GM10266 (cell line): ENCODE measurements at regions not wholly inside any gene's neighbourhood (a gene's known extent, or its start where the extent isn't known, plus 50 kb on each side); places are given as distances from the start of the nearest gene placed in this dataset.
"Not testable (repeated sequence)": the region's sequence is repeated elsewhere in the genome, so short reads cannot be mapped to it uniquely, and the experiment has no call there.

ENCODE experiments used
- DNase-seq: peaks from one replicate; pipeline ENCODE4 v3.0.0; 2012; ENCODE audit errors: extremely low spot score
- TF ChIP-seq, protein P1 (sequence below): IDR thresholded peaks from 2 replicates; pipeline ENCODE4 v1.5.1; 2012; ENCODE audit warnings: mild to moderate bottlenecking, low read depth; ENCODE audit not compliant: control insufficient read depth, insufficient read depth; ENCODE audit errors: missing control alignments

DNA sequence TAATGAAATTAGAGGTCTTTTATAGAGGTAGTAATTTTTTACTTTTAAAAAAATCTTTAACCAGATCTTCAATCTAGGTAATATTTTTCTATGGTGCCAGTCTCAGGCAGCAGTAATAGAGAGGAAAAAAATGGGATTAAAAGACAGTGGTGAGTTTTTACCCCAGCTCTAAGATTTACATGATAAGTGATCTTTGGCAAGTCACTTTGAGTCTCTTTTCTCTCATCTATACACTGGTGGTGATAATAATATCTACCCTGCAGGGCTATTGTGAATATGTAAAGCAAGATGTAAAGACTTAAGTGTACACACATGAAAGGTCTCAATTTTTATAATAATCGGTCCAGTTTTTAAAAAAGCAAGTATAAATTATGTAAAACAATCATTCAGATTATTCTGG, 786.2 kb upstream of the POU3F4 start:
- TF ChIP-seq, protein P1, sequence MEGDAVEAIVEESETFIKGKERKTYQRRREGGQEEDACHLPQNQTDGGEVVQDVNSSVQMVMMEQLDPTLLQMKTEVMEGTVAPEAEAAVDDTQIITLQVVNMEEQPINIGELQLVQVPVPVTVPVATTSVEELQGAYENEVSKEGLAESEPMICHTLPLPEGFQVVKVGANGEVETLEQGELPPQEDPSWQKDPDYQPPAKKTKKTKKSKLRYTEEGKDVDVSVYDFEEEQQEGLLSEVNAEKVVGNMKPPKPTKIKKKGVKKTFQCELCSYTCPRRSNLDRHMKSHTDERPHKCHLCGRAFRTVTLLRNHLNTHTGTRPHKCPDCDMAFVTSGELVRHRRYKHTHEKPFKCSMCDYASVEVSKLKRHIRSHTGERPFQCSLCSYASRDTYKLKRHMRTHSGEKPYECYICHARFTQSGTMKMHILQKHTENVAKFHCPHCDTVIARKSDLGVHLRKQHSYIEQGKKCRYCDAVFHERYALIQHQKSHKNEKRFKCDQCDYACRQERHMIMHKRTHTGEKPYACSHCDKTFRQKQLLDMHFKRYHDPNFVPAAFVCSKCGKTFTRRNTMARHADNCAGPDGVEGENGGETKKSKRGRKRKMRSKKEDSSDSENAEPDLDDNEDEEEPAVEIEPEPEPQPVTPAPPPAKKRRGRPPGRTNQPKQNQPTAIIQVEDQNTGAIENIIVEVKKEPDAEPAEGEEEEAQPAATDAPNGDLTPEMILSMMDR = no peak
- DNase-seq = no peak

DNA sequence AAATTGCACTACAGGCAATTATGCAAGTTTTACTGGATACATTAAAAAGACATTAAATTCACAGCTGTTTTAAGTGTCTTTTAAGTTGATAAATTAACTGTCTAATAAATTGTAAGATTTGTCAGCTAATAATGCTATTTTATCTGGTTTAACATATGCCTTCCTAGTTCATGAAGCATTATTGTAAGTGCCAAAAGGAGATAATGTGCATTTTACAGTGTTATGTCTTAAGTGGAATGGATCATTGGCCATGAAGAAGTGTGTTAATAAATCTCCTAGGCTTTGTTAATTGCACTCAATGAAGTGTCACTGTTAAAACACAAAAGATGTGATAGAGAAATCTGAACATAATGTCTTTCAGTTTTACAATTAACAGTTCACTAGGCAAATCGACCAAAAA, 784.3 kb upstream of the POU3F4 start:
- DNase-seq = no peak
- TF ChIP-seq, protein P1 = no peak

DNA sequence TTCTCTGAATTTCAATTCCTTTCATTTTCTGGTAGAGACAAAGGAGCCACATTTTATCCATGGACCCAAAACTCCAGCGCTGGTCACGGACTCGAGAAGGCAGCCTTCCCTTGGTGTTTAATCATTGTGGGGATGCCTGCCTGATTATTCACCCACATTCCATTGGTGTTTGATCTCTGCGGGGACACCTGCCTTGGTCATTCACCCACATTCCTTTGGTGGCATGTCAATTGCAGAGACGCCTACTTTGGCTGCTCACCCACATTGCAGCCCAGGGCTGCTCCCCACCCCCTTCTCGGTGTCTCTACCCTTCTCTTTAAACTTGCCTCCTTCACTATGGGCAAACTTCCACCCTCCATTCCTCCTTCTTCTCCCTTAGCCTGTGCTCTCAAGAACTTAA, 780.7 kb upstream of the POU3F4 start:
- DNase-seq = not testable (repeated sequence)

DNA sequence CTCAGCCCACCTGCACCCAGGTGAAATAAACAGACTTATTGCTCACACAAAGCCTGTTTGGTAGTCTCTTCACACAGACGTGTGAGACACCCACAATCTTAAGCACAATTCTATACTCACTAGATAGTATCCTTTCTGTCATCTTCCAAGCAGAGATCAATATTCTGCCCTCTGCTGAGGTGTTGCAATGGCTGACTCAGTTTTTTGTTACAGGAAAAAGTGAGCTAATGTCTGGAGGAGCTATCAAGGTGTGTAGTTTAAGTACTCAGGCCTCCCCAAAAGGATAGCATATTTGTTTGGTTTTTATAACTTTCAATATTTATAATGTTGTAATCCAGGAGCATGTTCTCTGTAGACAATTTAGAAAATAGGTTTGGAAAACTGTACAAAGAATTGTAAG, 775.2 kb upstream of the POU3F4 start:
- no peak for DNase-seq
- TF ChIP-seq, protein P1 = no peak

DNA sequence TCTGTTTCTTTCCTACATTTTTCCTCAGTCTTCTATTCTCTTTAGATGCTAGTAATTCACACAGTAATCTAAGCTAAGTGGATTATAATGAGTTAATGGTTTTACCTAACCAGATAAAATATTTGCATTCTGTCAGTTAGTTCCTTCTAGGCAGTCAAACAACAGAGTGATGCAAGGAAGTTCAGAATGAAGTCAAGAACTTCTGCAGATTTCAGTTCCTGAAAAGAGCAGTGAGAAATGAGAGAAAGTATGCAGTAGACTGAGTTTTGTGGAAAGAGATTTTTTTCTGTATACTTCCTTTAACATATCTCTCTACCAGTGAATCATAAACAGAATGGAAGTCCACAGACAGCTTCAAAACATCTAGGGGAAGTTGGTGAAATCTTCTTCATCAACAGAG, 774.0 kb upstream of the POU3F4 start:
- TF ChIP-seq, protein P1 = no peak

DNA sequence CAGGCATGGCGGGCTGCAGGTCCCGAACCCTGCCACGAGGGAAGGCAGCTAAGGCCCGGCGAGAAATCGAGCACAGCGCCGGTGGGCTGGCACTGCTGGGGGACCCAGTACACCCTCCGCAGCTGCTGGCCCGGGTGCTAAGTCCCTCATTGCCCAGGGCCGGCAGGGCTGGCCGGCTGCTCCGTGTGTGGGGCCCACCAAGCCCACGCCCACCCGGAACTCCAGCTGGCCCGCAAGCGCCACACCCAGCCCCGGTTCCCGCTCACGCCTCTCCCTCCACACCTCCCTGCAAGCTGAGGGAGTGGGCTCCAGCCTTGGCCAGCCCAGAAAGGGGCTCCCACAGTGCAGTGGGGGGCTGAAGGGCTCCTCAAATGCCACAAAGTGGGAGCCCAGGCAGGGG, 769.8 kb upstream of the POU3F4 start:
- not testable (repeated sequence) for DNase-seq

More for the DNA sequence above, 774.0 kb upstream of the POU3F4 start:
- no peak for DNase-seq

DNA sequence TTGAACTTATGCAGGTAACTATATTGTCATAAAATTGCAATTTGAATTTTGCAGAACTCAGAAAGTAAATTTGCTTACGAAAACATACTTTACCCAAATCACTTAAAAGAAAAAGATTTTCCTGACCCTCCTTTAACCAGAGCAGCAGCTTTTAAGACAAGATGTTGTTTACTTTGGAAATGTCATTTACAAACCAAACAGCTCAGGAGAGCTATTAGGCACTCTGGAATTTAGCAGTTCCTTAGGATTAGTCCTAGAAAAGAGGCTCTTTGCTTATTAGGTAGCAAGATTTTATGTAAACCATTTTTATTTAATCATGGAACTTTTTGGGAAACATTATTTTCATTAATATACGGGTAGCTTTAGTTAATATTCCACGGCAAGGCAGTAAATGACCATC, 765.7 kb upstream of the POU3F4 start:
- TF ChIP-seq, protein P1 = no peak
- DNase-seq = no peak

DNA sequence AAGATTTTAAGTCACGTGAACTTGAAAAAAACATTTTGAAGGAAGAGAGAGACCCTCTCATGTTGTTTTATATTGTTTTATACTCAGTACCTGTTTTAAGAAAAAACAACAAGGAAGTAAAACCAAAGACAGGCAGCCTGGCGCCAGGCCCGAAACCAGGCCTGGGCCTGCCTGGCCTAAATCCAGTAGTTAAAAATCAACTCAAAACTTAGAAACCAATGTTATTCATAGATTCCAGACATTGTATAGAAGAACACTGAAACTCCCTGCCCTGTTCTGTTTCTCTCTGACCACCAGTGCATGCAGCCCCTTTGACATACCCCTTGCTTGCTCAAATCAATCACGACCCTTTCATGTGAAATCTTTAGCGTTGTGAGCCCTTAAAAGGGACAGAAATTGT, 762.4 kb upstream of the POU3F4 start:
- DNase-seq = not testable (repeated sequence)

DNA sequence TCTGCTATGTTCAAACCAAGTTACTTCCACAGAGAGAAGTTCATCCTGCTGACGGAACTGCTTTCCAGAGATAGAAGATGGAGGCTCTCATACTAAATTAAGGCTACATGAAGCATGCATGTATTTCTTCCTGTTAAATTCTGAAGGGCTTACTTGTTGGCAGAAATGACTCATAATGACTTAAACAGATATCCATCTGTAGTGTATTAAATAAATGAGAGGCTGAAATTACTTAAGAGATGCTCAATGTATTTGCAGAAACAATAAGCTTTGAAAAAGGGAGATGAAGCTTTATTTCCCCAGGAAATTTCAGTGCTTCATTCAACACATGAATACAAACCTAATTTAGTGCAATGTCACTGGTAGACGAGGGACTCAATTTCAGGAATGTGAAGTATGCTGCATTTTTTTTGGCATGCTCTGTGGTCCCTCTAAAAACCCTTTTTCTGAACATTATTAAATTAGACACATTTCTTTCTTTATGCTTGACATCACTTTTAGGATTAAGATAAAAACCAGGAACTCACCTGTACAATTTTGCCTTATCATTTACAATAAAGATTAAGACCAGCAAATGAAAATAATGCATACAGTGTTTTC, 759.1 kb upstream of the POU3F4 start:
- DNase-seq = no peak
- TF ChIP-seq, protein P1 = no peak
